ENCODE measurements at regions not wholly inside any gene's neighbourhood (a gene's known extent, or its start where the extent isn't known, plus 50 kb on each side); places are given as distances from the start of the nearest gene placed in this dataset.

GRCh38 chr22:48745842-48746788 is 1081.6 kb downstream of the BRD1 start:
- TF ChIP-seq, protein P1, sequence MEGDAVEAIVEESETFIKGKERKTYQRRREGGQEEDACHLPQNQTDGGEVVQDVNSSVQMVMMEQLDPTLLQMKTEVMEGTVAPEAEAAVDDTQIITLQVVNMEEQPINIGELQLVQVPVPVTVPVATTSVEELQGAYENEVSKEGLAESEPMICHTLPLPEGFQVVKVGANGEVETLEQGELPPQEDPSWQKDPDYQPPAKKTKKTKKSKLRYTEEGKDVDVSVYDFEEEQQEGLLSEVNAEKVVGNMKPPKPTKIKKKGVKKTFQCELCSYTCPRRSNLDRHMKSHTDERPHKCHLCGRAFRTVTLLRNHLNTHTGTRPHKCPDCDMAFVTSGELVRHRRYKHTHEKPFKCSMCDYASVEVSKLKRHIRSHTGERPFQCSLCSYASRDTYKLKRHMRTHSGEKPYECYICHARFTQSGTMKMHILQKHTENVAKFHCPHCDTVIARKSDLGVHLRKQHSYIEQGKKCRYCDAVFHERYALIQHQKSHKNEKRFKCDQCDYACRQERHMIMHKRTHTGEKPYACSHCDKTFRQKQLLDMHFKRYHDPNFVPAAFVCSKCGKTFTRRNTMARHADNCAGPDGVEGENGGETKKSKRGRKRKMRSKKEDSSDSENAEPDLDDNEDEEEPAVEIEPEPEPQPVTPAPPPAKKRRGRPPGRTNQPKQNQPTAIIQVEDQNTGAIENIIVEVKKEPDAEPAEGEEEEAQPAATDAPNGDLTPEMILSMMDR (IDR thresholded peaks at IDR 0.05) = no peak
- no peak for TF ChIP-seq EP300 (IDR thresholded peaks at IDR 0.05)
